ENCODE measurements at regions not wholly inside any gene's neighbourhood (a gene's known extent, or its start where the extent isn't known, plus 50 kb on each side); places are given as distances from the start of the nearest gene placed in this dataset.

DNA sequence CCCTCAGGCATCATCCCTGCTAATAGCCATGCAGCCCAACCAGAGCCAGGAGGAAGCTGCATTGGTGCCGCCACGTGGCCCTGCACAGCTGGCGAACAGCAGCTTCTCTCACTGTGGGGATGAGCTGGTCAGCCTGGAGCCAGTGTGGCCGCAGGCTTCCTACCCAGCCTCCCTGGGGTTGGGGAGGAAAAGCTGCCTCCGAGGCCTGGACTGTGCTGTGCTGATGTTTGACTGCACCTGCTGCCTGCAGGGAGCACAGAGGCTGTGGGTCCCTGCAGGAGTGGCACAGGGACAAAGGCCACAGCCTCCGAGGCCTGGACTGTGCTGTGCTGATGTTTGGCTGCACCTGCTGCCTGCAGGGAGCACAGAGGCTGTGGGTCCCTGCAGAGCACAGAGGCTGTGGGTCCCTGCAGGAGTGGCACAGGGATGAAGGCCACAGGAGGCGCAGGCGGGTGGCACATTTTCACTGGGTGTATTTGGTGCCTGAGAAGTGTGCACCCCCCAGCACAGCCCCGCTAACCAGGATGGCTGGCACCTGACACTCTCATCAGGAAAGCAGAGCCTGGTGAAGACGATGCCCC, 83.9 kb downstream of the DLL1 start:
- Histone ChIP-seq H3K9me2 (replicated peaks; ENCODE audit: insufficient read depth, low read length) (no peaks in the 10 kb centered on the region), H3K79me2 (ENCODE audit: insufficient read depth, low read length) (no peaks in the 10 kb centered on the region), H3K4me2 (ENCODE audit: low read depth, low read length, poor library complexity, severe bottlenecking) (no peak overlapping the region), H2AFZ (ENCODE audit: low read depth, low read length, severe bottlenecking) (no peak overlapping the region), H3K36me3 (ENCODE audit: low read length) (no peaks in the 10 kb centered on the region), H4K20me1 (ENCODE audit: low read depth, low read length) (no peaks in the 10 kb centered on the region), H3K9me3 (ENCODE audit: insufficient read depth, low read length) (no peaks in the 10 kb centered on the region), H3K9ac (ENCODE audit: low read length) (no peak overlapping the region), H3F3A (ENCODE audit: insufficient read depth) (no peaks in the 10 kb centered on the region), H3K4me3 (ENCODE audit: insufficient read depth, low read length, poor library complexity, severe bottlenecking) (no peak overlapping the region), H3K27ac (ENCODE audit: low read depth, low read length) (no peak overlapping the region), H3K27me3 (ENCODE audit: low read length) (no peaks in the 10 kb centered on the region)
- TF ChIP-seq EZH2phosphoT487 (conservative IDR thresholded peaks at IDR 0.05; ENCODE audit: low read length): no peak
- TF ChIP-seq, protein P1, sequence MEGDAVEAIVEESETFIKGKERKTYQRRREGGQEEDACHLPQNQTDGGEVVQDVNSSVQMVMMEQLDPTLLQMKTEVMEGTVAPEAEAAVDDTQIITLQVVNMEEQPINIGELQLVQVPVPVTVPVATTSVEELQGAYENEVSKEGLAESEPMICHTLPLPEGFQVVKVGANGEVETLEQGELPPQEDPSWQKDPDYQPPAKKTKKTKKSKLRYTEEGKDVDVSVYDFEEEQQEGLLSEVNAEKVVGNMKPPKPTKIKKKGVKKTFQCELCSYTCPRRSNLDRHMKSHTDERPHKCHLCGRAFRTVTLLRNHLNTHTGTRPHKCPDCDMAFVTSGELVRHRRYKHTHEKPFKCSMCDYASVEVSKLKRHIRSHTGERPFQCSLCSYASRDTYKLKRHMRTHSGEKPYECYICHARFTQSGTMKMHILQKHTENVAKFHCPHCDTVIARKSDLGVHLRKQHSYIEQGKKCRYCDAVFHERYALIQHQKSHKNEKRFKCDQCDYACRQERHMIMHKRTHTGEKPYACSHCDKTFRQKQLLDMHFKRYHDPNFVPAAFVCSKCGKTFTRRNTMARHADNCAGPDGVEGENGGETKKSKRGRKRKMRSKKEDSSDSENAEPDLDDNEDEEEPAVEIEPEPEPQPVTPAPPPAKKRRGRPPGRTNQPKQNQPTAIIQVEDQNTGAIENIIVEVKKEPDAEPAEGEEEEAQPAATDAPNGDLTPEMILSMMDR (IDR thresholded peaks at IDR 0.05; ENCODE audit: insufficient read depth, low read length, poor library complexity, severe bottlenecking): no peak

DNA sequence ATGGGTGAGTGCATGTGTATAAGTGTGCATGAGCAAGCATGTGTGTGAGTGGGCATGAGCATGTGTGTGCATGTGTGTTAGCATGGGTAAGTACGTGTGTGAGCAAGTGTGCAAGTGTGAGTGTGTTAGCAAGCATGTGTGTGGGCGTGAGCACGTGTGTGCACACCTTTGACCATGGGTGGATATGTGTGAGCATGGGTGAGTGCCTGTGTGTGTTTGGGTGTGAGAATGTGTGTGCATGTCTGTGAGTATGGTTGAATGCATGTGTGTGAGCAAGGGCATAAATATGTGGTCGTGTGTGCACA, 84.6 kb downstream of the DLL1 start:
- no peaks in the 10 kb centered on the region for H3K36me3 ChIP-seq (ENCODE audit: low read length)
- no peaks in the 10 kb centered on the region for H3K9me2 ChIP-seq (replicated peaks; ENCODE audit: insufficient read depth, low read length)
- no peak overlapping the region for H3K4me3 ChIP-seq (ENCODE audit: insufficient read depth, low read length, poor library complexity, severe bottlenecking)
- no peak overlapping the region for H3K27ac ChIP-seq (ENCODE audit: low read depth, low read length)
- H3K9ac ChIP-seq (ENCODE audit: low read length): no peak overlapping the region
- no peak overlapping the region for H2AFZ ChIP-seq (ENCODE audit: low read depth, low read length, severe bottlenecking)
- TF ChIP-seq, protein P1 (IDR thresholded peaks at IDR 0.05; ENCODE audit: insufficient read depth, low read length, poor library complexity, severe bottlenecking): no peak
- TF ChIP-seq EZH2phosphoT487 (conservative IDR thresholded peaks at IDR 0.05; ENCODE audit: low read length): no peak
- H4K20me1 ChIP-seq (ENCODE audit: low read depth, low read length): no peaks in the 10 kb centered on the region
- no peaks in the 10 kb centered on the region for H3F3A ChIP-seq (ENCODE audit: insufficient read depth)
- H3K9me3 ChIP-seq (ENCODE audit: insufficient read depth, low read length): no peaks in the 10 kb centered on the region
- no peaks in the 10 kb centered on the region for H3K79me2 ChIP-seq (ENCODE audit: insufficient read depth, low read length)
- H3K27me3 ChIP-seq (ENCODE audit: low read length): no peaks in the 10 kb centered on the region
- H3K4me2 ChIP-seq (ENCODE audit: low read depth, low read length, poor library complexity, severe bottlenecking): no peak overlapping the region

DNA sequence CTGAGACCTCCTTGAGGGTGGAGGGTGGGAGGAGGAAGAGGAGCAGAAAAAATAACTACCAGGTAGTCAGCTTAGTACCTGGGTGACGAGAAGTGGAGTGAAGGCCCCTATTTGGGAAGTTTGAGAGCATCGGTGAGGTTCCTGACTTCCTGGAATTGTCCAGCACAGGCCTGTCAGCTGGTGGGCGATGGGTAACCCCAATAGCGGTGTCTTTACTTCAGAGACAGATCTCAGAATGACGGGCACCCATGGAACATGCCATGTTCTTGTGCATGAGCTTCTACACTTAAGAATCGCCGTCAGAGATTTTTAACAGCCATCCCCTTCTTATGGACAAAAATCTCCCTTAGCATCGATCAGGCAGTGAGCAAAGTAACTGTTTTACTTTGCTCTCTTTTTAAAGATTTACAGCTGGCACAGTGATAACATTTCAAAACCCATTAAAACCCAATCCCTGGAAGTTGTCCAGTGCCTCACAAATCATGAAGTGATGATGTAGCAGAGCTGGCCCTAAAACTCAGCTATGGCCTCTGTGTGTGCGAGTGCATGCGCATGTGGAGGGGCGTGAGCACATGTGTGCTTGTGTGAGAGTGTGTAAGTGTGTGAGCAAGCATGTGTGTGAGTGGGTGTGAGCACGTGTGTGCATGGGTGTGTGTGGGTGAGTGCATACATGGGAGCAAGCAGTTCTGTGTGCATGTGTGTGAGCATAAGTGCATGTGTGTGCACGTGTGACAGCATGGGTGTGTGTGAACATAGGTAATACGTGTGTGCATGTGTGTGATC, 85.2 kb downstream of the DLL1 start:
- no peak overlapping the region for H3K4me3 ChIP-seq (ENCODE audit: insufficient read depth, low read length, poor library complexity, severe bottlenecking)
- H3K4me2 ChIP-seq (ENCODE audit: low read depth, low read length, poor library complexity, severe bottlenecking): no peak overlapping the region
- H3K36me3 ChIP-seq (ENCODE audit: low read length): no peaks in the 10 kb centered on the region
- no peaks in the 10 kb centered on the region for H3K9me2 ChIP-seq (replicated peaks; ENCODE audit: insufficient read depth, low read length)
- H3K9ac ChIP-seq (ENCODE audit: low read length): no peak overlapping the region
- no peaks in the 10 kb centered on the region for H3K79me2 ChIP-seq (ENCODE audit: insufficient read depth, low read length)
- TF ChIP-seq, protein P1 (IDR thresholded peaks at IDR 0.05; ENCODE audit: insufficient read depth, low read length, poor library complexity, severe bottlenecking): no peak
- no peak for TF ChIP-seq EZH2phosphoT487 (conservative IDR thresholded peaks at IDR 0.05; ENCODE audit: low read length)
- no peak overlapping the region for H3K27ac ChIP-seq (ENCODE audit: low read depth, low read length)
- H3K27me3 ChIP-seq (ENCODE audit: low read length): no peaks in the 10 kb centered on the region
- H2AFZ ChIP-seq (ENCODE audit: low read depth, low read length, severe bottlenecking): no peak overlapping the region
- H4K20me1 ChIP-seq (ENCODE audit: low read depth, low read length): no peaks in the 10 kb centered on the region
- no peaks in the 10 kb centered on the region for H3K9me3 ChIP-seq (ENCODE audit: insufficient read depth, low read length)
- no peaks in the 10 kb centered on the region for H3F3A ChIP-seq (ENCODE audit: insufficient read depth)

Data from SU-DHL-6 (cell line).